ENCODE measurements at regions not wholly inside any gene's neighbourhood (a gene's known extent, or its start where the extent isn't known, plus 50 kb on each side); places are given as distances from the start of the nearest gene placed in this dataset.
A peak's percentile ranks its signal among the peaks of the same experiment; 100 is the strongest.

GRCh38 chr2:111235192-111236015 lies 114.7 kb downstream of the BCL2L11 start:
- Histone ChIP-seq H3K27me3 (no peaks in the 10 kb centered on the region), H3K4me1 (peaks cover 7 to 39% (median 9%) of the 10 kb centered on the region in 3 donors), H3K27ac (peak overlapping the region; percentile 57 to 83 (median 79)), H3K9me3 (no peaks in the 10 kb centered on the region), H3K4me3 (no peak overlapping the region), H3K36me3 (no peaks in the 10 kb centered on the region)
- WGBS, 2 donors: 23 to 46% methylated on average over 12 to 13 of the region's 13 CpGs
- intact Hi-C loops (cut with DNase I): no loop called here
- DNase-seq: no peak
- TF ChIP-seq POLR2A (IDR thresholded peaks at IDR 0.05): no peak
- TF ChIP-seq, protein P1, sequence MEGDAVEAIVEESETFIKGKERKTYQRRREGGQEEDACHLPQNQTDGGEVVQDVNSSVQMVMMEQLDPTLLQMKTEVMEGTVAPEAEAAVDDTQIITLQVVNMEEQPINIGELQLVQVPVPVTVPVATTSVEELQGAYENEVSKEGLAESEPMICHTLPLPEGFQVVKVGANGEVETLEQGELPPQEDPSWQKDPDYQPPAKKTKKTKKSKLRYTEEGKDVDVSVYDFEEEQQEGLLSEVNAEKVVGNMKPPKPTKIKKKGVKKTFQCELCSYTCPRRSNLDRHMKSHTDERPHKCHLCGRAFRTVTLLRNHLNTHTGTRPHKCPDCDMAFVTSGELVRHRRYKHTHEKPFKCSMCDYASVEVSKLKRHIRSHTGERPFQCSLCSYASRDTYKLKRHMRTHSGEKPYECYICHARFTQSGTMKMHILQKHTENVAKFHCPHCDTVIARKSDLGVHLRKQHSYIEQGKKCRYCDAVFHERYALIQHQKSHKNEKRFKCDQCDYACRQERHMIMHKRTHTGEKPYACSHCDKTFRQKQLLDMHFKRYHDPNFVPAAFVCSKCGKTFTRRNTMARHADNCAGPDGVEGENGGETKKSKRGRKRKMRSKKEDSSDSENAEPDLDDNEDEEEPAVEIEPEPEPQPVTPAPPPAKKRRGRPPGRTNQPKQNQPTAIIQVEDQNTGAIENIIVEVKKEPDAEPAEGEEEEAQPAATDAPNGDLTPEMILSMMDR (IDR thresholded peaks at IDR 0.05): no peak

DNA sequence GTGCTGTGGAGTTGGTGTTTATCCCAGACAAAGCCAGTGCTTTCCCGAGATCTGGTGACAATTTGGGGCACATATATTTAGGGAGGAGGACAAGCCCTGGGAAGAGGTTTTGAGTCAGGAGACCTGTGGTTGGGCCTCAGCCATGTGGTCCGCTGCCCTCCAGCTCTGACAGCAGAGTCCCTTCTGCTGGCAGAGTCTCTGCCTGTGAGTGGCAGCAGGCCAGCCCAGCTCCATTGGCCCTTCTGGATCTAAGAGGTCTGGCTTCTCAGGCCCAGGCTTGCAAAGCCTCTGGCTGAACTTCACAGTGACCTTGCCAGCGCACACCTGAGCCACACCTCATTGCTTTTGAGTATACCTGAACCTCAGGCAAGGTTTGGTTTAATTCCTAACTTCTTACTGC lies 115.3 kb downstream of the BCL2L11 start:
- Histone ChIP-seq H3K4me3 (no peak overlapping the region), H3K36me3 (no peaks in the 10 kb centered on the region), H3K9me3 (no peaks in the 10 kb centered on the region), H3K27me3 (no peaks in the 10 kb centered on the region), H3K4me1 (peaks cover 7 to 39% (median 9%) of the 10 kb centered on the region in 3 donors), H3K27ac (peak overlapping the region; percentile 57 to 83 (median 79))
- WGBS, 2 donors: 47 to 50% methylated on average over 1 to 3 of the region's 3 CpGs
- no peak for DNase-seq
- intact Hi-C loops (cut with DNase I): no loop called here
- no peak for TF ChIP-seq POLR2A (IDR thresholded peaks at IDR 0.05)
- TF ChIP-seq, protein P1 (IDR thresholded peaks at IDR 0.05): no peak

GRCh38 chr2:111238296-111238695 lies 117.6 kb downstream of the BCL2L11 start:
- Histone ChIP-seq H3K36me3 (no peaks in the 10 kb centered on the region), H3K27ac (no peak overlapping the region), H3K4me1 (peaks cover 7 to 39% (median 9%) of the 10 kb centered on the region in 3 donors), H3K4me3 (no peak overlapping the region), H3K27me3 (no peaks in the 10 kb centered on the region), H3K9me3 (no peaks in the 10 kb centered on the region)
- TF ChIP-seq, protein P1 (IDR thresholded peaks at IDR 0.05): no peak
- no peak for TF ChIP-seq POLR2A (IDR thresholded peaks at IDR 0.05)
- WGBS, 2 donors: 83 to 88% methylated on average over 2 of the region's 2 CpGs
- no peak for DNase-seq
- intact Hi-C loops (cut with DNase I): no loop called here

- no peak for TF ChIP-seq POLR2A (IDR thresholded peaks at IDR 0.05)
- TF ChIP-seq, protein P1 (IDR thresholded peaks at IDR 0.05): no peak
- no peak for DNase-seq
- Histone ChIP-seq H3K4me3 (no peak overlapping the region), H3K36me3 (no peaks in the 10 kb centered on the region), H3K27ac (no peak overlapping the region), H3K4me1 (peaks cover 7 to 39% (median 9%) of the 10 kb centered on the region in 3 donors), H3K27me3 (no peaks in the 10 kb centered on the region), H3K9me3 (no peaks in the 10 kb centered on the region)
- intact Hi-C loops (cut with DNase I): no loop called here
- WGBS, 2 donors: 75 to 80% methylated on average over 4 of the region's 4 CpGs
Observed at GRCh38 chr2:111239107-111239506, 118.4 kb downstream of the BCL2L11 start.

- Histone ChIP-seq H3K27ac (no peak overlapping the region), H3K4me1 (peaks cover 7 to 39% (median 9%) of the 10 kb centered on the region in 3 donors), H3K36me3 (no peaks in the 10 kb centered on the region), H3K27me3 (no peaks in the 10 kb centered on the region), H3K9me3 (no peaks in the 10 kb centered on the region), H3K4me3 (no peak overlapping the region)
- DNase-seq: no peak
- intact Hi-C loops (cut with DNase I): no loop called here
- 91 to 96% methylated on average over 3 of the region's 3 CpGs for WGBS, 2 donors
- no peak for TF ChIP-seq POLR2A (IDR thresholded peaks at IDR 0.05)
- TF ChIP-seq, protein P1 (IDR thresholded peaks at IDR 0.05): no peak
Observed at GRCh38 chr2:111239581-111240249, 119.0 kb downstream of the BCL2L11 start.

Measured in esophagus squamous epithelium (tissue), 5 donors.